Ishikawa (cell line): ENCODE measurements at regions not wholly inside any gene's neighbourhood (a gene's known extent, or its start where the extent isn't known, plus 50 kb on each side); places are given as distances from the start of the nearest gene placed in this dataset.

Experiments used
- CEBPB ChIP-seq: IDR thresholded peaks from 2 replicates; pipeline ENCODE4 v1.6.1; 2012
- CREB1 ChIP-seq: IDR thresholded peaks from 2 replicates; pipeline ENCODE4 v1.6.1; 2012; ENCODE audit warnings: low read depth
- EGR1 ChIP-seq: IDR thresholded peaks from 2 replicates; pipeline ENCODE4 v1.6.1; 2012
- EP300 ChIP-seq: IDR thresholded peaks from 2 replicates; pipeline ENCODE4 v1.6.1; 2012; ENCODE audit warnings: borderline replicate concordance
- FOXM1 ChIP-seq: IDR thresholded peaks from 2 replicates; pipeline ENCODE4 v1.6.1; 2012; ENCODE audit warnings: low read depth, borderline replicate concordance
- MAX ChIP-seq: IDR thresholded peaks from 2 replicates; pipeline ENCODE4 v1.6.1; 2012
- NFIC ChIP-seq: IDR thresholded peaks from 2 replicates; pipeline ENCODE4 v1.6.1; 2012
- RAD21 ChIP-seq: IDR thresholded peaks from 2 replicates; pipeline ENCODE4 v1.6.1; 2012; ENCODE audit warnings: low read depth
- REST ChIP-seq: IDR thresholded peaks from 2 replicates; pipeline ENCODE4 v1.6.1; 2012; ENCODE audit warnings: low read depth, mild to moderate bottlenecking
- TAF1 ChIP-seq: IDR thresholded peaks from 2 replicates; pipeline ENCODE4 v1.6.1; 2012; ENCODE audit warnings: low read depth, mild to moderate bottlenecking
- TCF12 ChIP-seq: IDR thresholded peaks from 2 replicates; pipeline ENCODE4 v1.6.1; 2012; ENCODE audit warnings: low read depth
- TEAD4 ChIP-seq: IDR thresholded peaks from 2 replicates; pipeline ENCODE4 v1.6.1; 2012
- USF1 ChIP-seq: IDR thresholded peaks from 2 replicates; pipeline ENCODE4 v1.6.1; 2012
- YY1 ChIP-seq: IDR thresholded peaks from 2 replicates; pipeline ENCODE4 v1.6.1; 2012; ENCODE audit warnings: low read depth

- TF ChIP-seq EP300 (no peak), REST (no peak), TAF1 (no peak), EGR1 (no peak), CEBPB (no peak), YY1 (no peak), TCF12 (no peak), NFIC (no peak), TEAD4 (no peak), CREB1 (no peak), FOXM1 (no peak), RAD21 (no peak), USF1 (no peak), MAX (no peak)
These were observed 426.7 kb downstream of the ZSWIM6 start for GRCh38 chr5:61758711-61759110.
